Esophagus squamous epithelium (tissue), 4 donors: ENCODE measurements at regions not wholly inside any gene's neighbourhood (a gene's known extent, or its start where the extent isn't known, plus 50 kb on each side); places are given as distances from the start of the nearest gene placed in this dataset.

ENCODE experiments used
- CTCF ChIP-seq, 6 experiments: fragments of 450-650 bp in 4 of 6; fragments of 200-600 bp in 2 of 6; sonication (generic) in 2 of 6; IDR thresholded peaks; one replicate each; pipeline ENCODE4 v1.5.1; 2016 to 2019; ENCODE audit warnings: antibody characterized with exemption in 6 of 6, mild to moderate bottlenecking in 4 of 6, moderate library complexity in 4 of 6
- POLR2A ChIP-seq, 4 donors: fragments of 450-650 bp; IDR thresholded peaks; one replicate each; pipeline ENCODE4 v1.6.1; 2017; ENCODE audit warnings: antibody characterized with exemption in 4 of 4, mild to moderate bottlenecking in 4 of 4, moderate library complexity in 3 of 4

- no peak for TF ChIP-seq CTCF (IDR thresholded peaks at IDR 0.05)
- no peak for TF ChIP-seq POLR2A (IDR thresholded peaks at IDR 0.05)
Measured at GRCh38 chr4:136438645-136439044, 1093.6 kb downstream of the PCDH18 start.
